ENCODE measurements at regions not wholly inside any gene's neighbourhood (a gene's known extent, or its start where the extent isn't known, plus 50 kb on each side); places are given as distances from the start of the nearest gene placed in this dataset.
A peak's percentile ranks its signal among the peaks of the same experiment; 100 is the strongest.

DNA sequence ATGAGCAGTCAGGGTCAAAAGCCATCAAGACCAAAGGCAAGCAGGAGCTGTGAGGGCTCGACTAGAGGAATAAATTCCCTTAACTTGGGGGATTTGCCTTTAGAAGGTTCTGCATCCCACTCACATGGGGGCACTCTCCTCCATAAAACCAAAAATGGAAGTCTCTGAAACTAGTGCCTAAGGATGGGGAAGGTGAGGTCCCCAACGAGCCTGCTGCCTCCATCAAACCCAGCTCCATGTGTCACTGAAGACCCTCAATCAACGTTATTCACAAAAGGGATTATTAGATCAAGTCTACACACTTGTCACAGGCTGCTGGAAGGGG lies 254.9 kb upstream of the NCKAP5 start:
- peak overlapping the region; percentile 62; the same call in 1 of the 2 replicates for H4K5ac ChIP-seq (ENCODE audit: low read depth, low read length)
- intact Hi-C loops (cut with micrococcal nuclease) = no loop called here
- peak overlapping the region; percentile 84 for H3K14ac ChIP-seq (replicated peaks; ENCODE audit: low read depth, low read length)
- peak overlapping the region; percentile 48 for H2BK5ac ChIP-seq (ENCODE audit: low read depth, low read length, poor library complexity, severe bottlenecking)
- no peaks in the 10 kb centered on the region for H3K9me3 ChIP-seq (ENCODE audit: control insufficient read depth, insufficient read depth, low read length)
- peak overlapping the region; percentile 23 to 92 for H4K8ac ChIP-seq (ENCODE audit: low read depth in 2 of 2, low read length in 2 of 2)
- H3K79me1 ChIP-seq (ENCODE audit: low read depth in 1 of 2, low read length in 2 of 2) = peaks cover 0 to 24% of the 10 kb centered on the region in 2 experiments; a peak in 2 of 4 replicates
- in situ Hi-C loops (cut with MboI; ENCODE audit: low sequenced_read_pairs) = no loop called here
- peak overlapping the region; percentile 99; the same call in 2 of the 3 replicates for H2BK15ac ChIP-seq (ENCODE audit: low read depth, low read length)
- dilution Hi-C loops (cut with HindIII; ENCODE audit: low sequenced_read_pairs, unreplicated experiment) = no loop called here
- POLR2A ChIA-PET (ENCODE audit: unreplicated experiment) = no interaction called here
- no peak overlapping the region for H3K23ac ChIP-seq (ENCODE audit: low read depth, low read length)
- WGBS, 2 experiments (ENCODE audit: extremely low coverage in 2 of 2, insufficient read length in 1 of 2) = no CpG with 5 or more reads among the region's 3 CpGs
- CTCF ChIA-PET = no interaction called here
- no peaks in the 10 kb centered on the region for H3K36me3 ChIP-seq (ENCODE audit: control insufficient read depth, insufficient read depth, low read length)
- DNase-seq (no peak), ATAC-seq (ENCODE audit: low read depth) (no peak)
- H3K4me1 ChIP-seq (ENCODE audit: control insufficient read depth, insufficient read depth, low read length) = peaks cover 15% of the 10 kb centered on the region
- H4K91ac ChIP-seq (ENCODE audit: insufficient read depth, low read depth, low read length) = peak overlapping the region; percentile 96
- peaks cover 21% of the 10 kb centered on the region for H3K9me1 ChIP-seq (ENCODE audit: insufficient read depth, low read length)
- no TSS peak for BruUV-seq (replicated peaks)
- H4K20me1 ChIP-seq (ENCODE audit: insufficient read depth, low read length) = no peaks in the 10 kb centered on the region
- peak overlapping the region; percentile 100 for H2BK120ac ChIP-seq (ENCODE audit: low read depth, low read length)
- H2BK20ac ChIP-seq (ENCODE audit: low read depth, low read length) = peak overlapping the region; percentile 95
- H2AFZ ChIP-seq (replicated peaks; ENCODE audit: low read length, poor library complexity) = no peak overlapping the region
- H3K4me3 ChIP-seq (ENCODE audit: insufficient read depth, low read depth, low read length) = no peak overlapping the region
- peak overlapping the region; percentile 98 for H3K4ac ChIP-seq (ENCODE audit: low read depth, low read length)
- peak overlapping the region; percentile 90 for H2AK5ac ChIP-seq (ENCODE audit: low read depth, low read length)
- H3K4me2 ChIP-seq (ENCODE audit: low read depth, low read length) = no peak overlapping the region
- H3K27ac ChIP-seq (ENCODE audit: insufficient read depth, low read length) = no peak overlapping the region; the same call in 1 of the 2 replicates
- no peaks in the 10 kb centered on the region for H3K27me3 ChIP-seq (ENCODE audit: control insufficient read depth, insufficient read depth, low read length)
- 0 out of 2 replicates have a peak overlapping the region, but pooled peaks have one; percentile 7 for H3K56ac ChIP-seq (ENCODE audit: extremely low read depth, insufficient read depth, low read length)
- TF ChIP-seq CHD1 (IDR thresholded peaks at IDR 0.05; ENCODE audit: low read depth, low read length) = no peak
- no peak overlapping the region for H3K9ac ChIP-seq (ENCODE audit: low read depth, low read length)
- H3K18ac ChIP-seq (ENCODE audit: low read depth, low read length) = peak overlapping the region; percentile 64; the same call in 1 of the 2 replicates
- H2AK9ac ChIP-seq (replicated peaks; ENCODE audit: low read depth, low read length, poor library complexity) = no peak overlapping the region
